ENCODE measurements at regions not wholly inside any gene's neighbourhood (a gene's known extent, or its start where the extent isn't known, plus 50 kb on each side); places are given as distances from the start of the nearest gene placed in this dataset.
"Not testable (repeated sequence)": the region's sequence is repeated elsewhere in the genome, so short reads cannot be mapped to it uniquely, and the experiment has no call there.

DNA sequence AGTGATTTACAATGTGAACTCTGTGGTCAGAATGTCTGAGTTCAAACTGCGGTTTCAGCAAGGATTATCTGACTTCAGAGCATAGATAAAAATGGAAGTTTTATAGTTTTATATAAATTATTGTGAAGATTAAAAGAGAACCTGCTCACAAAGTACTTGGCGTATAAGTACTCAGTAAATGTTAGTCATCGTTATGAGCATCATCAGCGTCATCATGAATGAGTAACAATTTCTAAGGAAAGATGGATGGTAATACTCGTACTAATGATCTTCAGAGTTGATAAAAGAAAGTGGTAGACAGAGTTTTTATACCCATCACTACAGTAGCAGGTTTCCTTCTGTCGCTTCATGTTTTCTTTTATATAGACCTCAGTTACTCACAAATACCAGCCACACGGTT lies 341.8 kb downstream of the RAP2B start:
- Histone ChIP-seq H3K4me1 (ENCODE audit: control insufficient read depth, insufficient read depth, low read length) (no peaks in the 10 kb centered on the region), H3K36me3 (ENCODE audit: control insufficient read depth, insufficient read depth, low read length) (no peaks in the 10 kb centered on the region), H3K27ac (ENCODE audit: low read length) (no peak overlapping the region), H3K9me3 (ENCODE audit: control insufficient read depth, insufficient read depth, low read depth, low read length) (no peaks in the 10 kb centered on the region), H3K4me3 (ENCODE audit: low read depth in 2 of 2, low read length in 2 of 2) (no peak overlapping the region), H3K27me3 (ENCODE audit: control insufficient read depth, insufficient read depth, low read length) (no peaks in the 10 kb centered on the region)
- TF ChIP-seq, protein P1, sequence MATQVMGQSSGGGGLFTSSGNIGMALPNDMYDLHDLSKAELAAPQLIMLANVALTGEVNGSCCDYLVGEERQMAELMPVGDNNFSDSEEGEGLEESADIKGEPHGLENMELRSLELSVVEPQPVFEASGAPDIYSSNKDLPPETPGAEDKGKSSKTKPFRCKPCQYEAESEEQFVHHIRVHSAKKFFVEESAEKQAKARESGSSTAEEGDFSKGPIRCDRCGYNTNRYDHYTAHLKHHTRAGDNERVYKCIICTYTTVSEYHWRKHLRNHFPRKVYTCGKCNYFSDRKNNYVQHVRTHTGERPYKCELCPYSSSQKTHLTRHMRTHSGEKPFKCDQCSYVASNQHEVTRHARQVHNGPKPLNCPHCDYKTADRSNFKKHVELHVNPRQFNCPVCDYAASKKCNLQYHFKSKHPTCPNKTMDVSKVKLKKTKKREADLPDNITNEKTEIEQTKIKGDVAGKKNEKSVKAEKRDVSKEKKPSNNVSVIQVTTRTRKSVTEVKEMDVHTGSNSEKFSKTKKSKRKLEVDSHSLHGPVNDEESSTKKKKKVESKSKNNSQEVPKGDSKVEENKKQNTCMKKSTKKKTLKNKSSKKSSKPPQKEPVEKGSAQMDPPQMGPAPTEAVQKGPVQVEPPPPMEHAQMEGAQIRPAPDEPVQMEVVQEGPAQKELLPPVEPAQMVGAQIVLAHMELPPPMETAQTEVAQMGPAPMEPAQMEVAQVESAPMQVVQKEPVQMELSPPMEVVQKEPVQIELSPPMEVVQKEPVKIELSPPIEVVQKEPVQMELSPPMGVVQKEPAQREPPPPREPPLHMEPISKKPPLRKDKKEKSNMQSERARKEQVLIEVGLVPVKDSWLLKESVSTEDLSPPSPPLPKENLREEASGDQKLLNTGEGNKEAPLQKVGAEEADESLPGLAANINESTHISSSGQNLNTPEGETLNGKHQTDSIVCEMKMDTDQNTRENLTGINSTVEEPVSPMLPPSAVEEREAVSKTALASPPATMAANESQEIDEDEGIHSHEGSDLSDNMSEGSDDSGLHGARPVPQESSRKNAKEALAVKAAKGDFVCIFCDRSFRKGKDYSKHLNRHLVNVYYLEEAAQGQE (IDR thresholded peaks at IDR 0.05; ENCODE audit: insufficient read depth in 1 of 2, low read depth in 2 of 2, low read length in 1 of 2): no peak
- TF ChIP-seq, protein P2, sequence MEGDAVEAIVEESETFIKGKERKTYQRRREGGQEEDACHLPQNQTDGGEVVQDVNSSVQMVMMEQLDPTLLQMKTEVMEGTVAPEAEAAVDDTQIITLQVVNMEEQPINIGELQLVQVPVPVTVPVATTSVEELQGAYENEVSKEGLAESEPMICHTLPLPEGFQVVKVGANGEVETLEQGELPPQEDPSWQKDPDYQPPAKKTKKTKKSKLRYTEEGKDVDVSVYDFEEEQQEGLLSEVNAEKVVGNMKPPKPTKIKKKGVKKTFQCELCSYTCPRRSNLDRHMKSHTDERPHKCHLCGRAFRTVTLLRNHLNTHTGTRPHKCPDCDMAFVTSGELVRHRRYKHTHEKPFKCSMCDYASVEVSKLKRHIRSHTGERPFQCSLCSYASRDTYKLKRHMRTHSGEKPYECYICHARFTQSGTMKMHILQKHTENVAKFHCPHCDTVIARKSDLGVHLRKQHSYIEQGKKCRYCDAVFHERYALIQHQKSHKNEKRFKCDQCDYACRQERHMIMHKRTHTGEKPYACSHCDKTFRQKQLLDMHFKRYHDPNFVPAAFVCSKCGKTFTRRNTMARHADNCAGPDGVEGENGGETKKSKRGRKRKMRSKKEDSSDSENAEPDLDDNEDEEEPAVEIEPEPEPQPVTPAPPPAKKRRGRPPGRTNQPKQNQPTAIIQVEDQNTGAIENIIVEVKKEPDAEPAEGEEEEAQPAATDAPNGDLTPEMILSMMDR (IDR thresholded peaks at IDR 0.05): no peak
- TF ChIP-seq POLR2AphosphoS5 (IDR thresholded peaks at IDR 0.05; ENCODE audit: low read depth, low read length): no peak
- no peak for TF ChIP-seq SIN3A (IDR thresholded peaks at IDR 0.05; ENCODE audit: borderline replicate concordance, insufficient read depth, low read depth, low read length)
- no peak for TF ChIP-seq TCF7L2 (IDR thresholded peaks at IDR 0.05; ENCODE audit: low read depth, low read length)
- ATAC-seq (no peak), DNase-seq (ENCODE audit: low read depth, low spot score) (no peak)
- in situ Hi-C loops (cut with HindIII; ENCODE audit: low pct_unique_long_range_greater_than_20kb, low sequenced_read_pairs) (no loop called here), intact Hi-C loops (cut with micrococcal nuclease; ENCODE audit: unreplicated experiment) (no loop called here)
- no TSS peak for BruUV-seq (replicated peaks)
- CTCF ChIA-PET: no interaction called here
- POLR2A ChIA-PET: no interaction called here

DNA sequence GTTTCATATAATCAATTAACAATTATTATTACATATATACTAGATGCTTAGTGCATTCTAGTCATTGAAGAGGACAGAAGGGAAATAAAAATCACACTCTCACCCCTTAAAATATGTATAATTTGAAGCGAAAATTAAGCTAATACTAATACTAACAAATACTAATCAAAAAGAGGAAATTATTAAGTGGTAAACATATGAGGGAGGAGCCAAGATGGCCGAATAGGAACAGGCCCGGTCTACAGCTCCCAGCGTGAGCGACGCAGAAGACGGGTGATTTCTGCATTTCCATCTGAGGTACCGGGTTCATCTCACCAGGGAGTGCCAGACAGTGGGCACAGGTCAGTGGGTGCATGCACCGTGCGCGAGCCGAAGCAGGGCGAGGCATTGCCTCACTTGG lies 344.2 kb downstream of the RAP2B start:
- H3K27ac ChIP-seq (ENCODE audit: low read length); ATAC-seq; H3K4me1 ChIP-seq (ENCODE audit: control insufficient read depth, insufficient read depth, low read length); POLR2A ChIA-PET; H3K36me3 ChIP-seq (ENCODE audit: control insufficient read depth, insufficient read depth, low read length); H3K27me3 ChIP-seq (ENCODE audit: control insufficient read depth, insufficient read depth, low read length); BruUV-seq (replicated peaks); in situ Hi-C loops (cut with HindIII; ENCODE audit: low pct_unique_long_range_greater_than_20kb, low sequenced_read_pairs); CTCF ChIA-PET; intact Hi-C loops (cut with micrococcal nuclease; ENCODE audit: unreplicated experiment); H3K4me3 ChIP-seq (ENCODE audit: low read depth in 2 of 2, low read length in 2 of 2); DNase-seq (ENCODE audit: low read depth, low spot score); H3K9me3 ChIP-seq (ENCODE audit: control insufficient read depth, insufficient read depth, low read depth, low read length): not testable (repeated sequence)

DNA sequence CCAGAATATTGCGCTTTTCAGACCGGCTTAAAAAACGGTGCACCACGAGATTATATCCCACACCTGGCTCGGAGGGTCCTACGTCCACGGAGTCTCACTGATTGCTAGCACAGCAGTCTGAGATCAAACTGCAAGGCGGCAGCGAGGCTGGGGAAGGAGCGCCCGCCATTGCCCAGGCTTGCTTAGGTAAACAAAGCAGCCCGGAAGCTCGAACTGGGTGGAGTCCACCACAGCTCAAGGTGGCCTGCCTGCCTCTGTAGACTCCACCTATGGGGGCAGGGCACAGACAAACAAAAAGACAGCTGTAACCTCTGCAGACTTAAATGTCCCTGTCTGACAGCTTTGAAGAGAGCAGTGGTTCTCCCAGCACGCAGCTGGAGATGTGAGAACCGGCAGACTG lies 344.7 kb downstream of the RAP2B start:
- intact Hi-C loops (cut with micrococcal nuclease; ENCODE audit: unreplicated experiment); H3K4me1 ChIP-seq (ENCODE audit: control insufficient read depth, insufficient read depth, low read length); CTCF ChIA-PET; BruUV-seq (replicated peaks); H3K27ac ChIP-seq (ENCODE audit: low read length); H3K36me3 ChIP-seq (ENCODE audit: control insufficient read depth, insufficient read depth, low read length); DNase-seq (ENCODE audit: low read depth, low spot score); H3K9me3 ChIP-seq (ENCODE audit: control insufficient read depth, insufficient read depth, low read depth, low read length); in situ Hi-C loops (cut with HindIII; ENCODE audit: low pct_unique_long_range_greater_than_20kb, low sequenced_read_pairs); ATAC-seq; H3K4me3 ChIP-seq (ENCODE audit: low read depth in 2 of 2, low read length in 2 of 2); H3K27me3 ChIP-seq (ENCODE audit: control insufficient read depth, insufficient read depth, low read length): not testable (repeated sequence)
- POLR2A ChIA-PET: interaction anchor here (0.6 kb wide), 1 partner anchor 36 kb away, joined by 3 read pairs; no protein-coding TSS in a partner anchor

All from Panc1 (cell line).